ENCODE measurements at regions not wholly inside any gene's neighbourhood (a gene's known extent, or its start where the extent isn't known, plus 50 kb on each side); places are given as distances from the start of the nearest gene placed in this dataset.

- no peak for DNase-seq (ENCODE audit: extremely low read depth in 1 of 2, low read depth in 1 of 2)
Measured at GRCh38 chr12:125222876-125223275, 157.6 kb downstream of the AACS start.

DNA sequence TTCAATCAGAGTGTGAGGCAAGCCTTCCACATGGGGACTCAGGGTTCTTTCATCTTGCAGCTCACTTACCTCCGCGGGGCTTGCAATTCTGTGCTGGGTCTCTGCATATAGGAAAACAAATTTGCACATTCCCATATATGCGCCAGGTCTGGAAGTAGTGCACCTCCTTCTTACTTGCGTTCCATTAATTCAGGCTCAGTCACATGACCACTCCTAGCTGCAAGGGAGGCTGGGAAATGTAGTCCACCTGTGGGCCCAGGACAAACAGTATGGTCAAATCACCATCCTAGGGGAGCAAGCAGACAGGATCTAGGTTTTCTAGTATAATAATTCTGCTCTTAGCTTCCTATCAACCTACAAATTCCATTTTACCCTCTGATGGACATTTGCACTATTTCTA is 160.4 kb downstream of the AACS start:
- DNase-seq (ENCODE audit: extremely low read depth in 1 of 2, low read depth in 1 of 2), result no peak

- no peak for DNase-seq (ENCODE audit: extremely low read depth in 1 of 2, low read depth in 1 of 2)
Measured at GRCh38 chr12:125228519-125229260, 163.5 kb downstream of the AACS start.

GRCh38 chr12:125229878-125230530 is 164.8 kb downstream of the AACS start:
- no peak for DNase-seq (ENCODE audit: extremely low read depth in 1 of 2, low read depth in 1 of 2)

DNA sequence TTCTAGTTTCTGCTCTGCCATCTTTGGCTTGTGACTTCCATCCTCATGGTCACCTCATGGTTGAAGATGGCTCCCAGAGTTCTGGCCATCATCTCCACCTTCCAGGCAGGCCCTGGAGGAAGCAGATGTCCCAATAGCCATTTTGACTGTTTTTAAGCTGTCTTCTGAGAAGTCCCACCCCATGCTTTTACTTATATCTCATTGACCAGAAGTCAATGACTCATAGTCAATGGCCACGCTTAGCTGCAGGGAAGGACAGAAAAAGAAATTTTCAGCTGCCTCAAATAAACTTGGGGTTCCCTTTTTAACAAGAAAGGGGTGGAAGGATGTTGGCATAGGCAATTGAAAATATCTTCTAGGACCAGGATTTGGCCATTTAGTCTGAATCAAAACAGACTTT is 168.1 kb downstream of the AACS start:
- no peak for DNase-seq (ENCODE audit: extremely low read depth in 1 of 2, low read depth in 1 of 2)

- no peak for DNase-seq (ENCODE audit: extremely low read depth in 1 of 2, low read depth in 1 of 2)
Measured at GRCh38 chr12:125239563-125239962, 174.3 kb downstream of the AACS start.

DNA sequence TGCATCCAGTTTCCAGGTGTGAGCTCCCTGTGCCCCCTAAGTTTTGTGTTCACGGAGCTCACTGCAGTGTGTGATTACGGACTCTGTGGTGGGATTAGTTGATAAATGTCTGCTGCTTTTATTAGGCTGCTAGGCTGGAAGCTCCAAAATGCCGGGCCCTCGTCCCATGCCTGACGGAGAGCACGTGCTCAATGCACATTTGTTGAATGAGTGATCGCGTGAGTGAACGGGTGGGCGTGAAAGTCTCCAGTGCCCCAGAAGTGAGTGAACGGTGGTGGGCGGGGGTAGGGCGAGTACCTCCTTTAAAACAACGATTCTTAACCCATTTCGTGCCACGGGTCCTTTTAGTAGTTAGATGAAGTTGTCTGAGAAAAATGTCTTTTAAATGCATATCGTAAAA is 175.5 kb downstream of the AACS start:
- DNase-seq (ENCODE audit: extremely low read depth in 1 of 2, low read depth in 1 of 2), result no peak

DNA sequence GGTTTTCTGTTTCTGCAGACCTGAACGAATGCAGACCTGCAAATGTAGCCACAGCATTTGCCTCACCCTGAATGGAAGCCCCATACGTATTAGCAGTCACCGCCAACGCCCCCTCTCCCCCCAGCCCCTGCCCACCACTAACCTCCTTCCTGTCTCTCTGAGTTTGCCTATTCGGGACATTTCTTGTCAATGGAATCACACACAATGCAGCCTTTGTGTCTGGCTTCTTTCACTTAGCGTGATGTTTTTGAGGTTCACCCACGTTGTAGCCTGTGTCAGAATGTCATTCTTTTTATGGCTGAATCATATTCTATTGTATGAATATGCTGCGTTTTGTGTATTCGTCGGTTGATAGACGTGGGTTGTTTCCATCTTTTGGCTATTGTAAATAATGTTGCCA is 178.6 kb downstream of the AACS start:
- no peak for DNase-seq (ENCODE audit: extremely low read depth in 1 of 2, low read depth in 1 of 2)

- no peak for DNase-seq (ENCODE audit: extremely low read depth in 1 of 2, low read depth in 1 of 2)
Measured at GRCh38 chr12:125244338-125244737, 179.1 kb downstream of the AACS start.

DNA sequence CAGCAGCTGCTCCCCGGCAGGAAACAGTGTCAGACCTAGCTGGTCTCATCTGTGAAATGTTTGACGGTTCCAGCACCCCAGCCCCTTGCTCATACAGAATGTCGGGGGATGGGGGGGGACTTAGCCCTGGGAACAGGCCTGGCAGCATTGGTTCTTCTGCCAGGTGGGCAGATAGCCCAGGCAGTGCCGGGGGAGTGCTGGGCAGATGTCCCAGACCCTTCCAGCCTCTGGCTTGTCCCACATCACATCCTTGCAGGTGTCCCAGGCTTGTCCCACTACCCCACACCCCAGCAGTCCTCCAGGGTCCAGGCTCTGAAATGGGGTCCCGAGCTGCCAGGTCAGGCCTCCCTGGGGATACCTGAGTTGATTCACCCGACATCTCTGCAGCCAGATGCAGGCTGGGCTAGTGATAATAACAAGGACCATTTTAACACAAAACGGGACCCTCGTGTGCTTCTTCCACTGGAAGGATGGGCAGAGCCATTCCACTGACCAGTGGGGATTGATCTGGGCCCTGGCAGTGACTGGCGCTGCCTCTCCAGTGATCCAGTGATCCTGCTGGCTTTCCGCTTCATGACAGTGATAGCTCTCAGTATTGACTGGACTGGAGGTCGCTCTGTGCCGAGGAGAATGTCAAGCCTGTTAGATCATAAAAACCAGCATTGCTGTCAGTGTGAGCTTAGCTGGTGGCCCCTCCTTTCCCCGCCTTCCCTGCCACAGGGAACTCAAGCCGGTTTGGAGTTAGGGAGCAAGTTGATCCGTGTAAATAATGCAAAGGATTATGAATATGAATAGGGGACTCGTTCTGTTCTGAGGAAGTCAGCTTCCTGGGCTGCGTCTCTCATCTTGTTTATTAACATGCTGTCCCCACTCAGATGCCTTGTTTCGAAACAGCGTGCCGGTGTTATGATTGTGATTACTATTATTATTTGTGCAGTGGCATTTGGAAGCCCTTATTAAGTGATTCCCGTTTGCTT is 180.6 kb downstream of the AACS start:
- no peak for DNase-seq (ENCODE audit: extremely low read depth in 1 of 2, low read depth in 1 of 2)

- DNase-seq (ENCODE audit: extremely low read depth in 1 of 2, low read depth in 1 of 2), result no peak
Measured at GRCh38 chr12:125247477-125247876, 182.2 kb downstream of the AACS start.

DNA sequence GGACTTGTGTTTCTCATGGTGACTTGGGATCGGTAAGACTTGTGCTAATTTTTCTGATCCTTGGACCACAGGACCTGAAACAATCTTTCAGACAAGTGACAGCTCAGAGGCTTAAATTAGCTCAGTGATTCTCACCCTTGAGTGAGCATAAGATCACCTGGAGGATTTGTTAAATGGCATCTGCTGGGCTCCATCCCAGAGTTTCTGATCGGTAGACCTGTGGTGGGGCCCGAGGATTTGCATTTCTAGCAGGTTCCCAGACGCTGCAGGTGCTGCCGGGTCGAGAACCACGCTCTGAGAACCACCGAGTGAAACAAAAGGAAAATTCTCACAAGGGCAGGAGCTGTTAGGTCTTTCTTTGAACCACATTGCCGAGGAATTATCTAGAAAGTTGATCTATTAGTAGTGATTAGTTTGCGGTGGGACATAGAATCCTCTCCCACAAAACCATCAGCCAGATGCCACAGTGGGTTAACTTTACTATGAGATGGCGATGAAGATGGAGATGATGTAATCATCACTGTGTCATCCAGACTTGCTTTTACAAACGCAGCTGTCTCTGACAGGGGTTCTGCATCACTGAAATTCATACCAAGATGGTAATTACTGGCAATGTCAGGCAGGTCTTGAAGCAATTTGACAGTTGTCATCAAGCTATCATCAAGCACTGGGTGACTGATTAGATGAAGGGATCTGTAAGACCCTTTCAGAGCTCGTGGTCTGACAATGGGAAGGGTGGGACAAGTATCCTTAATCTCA is 184.0 kb downstream of the AACS start:
- no peak for DNase-seq (ENCODE audit: extremely low read depth in 1 of 2, low read depth in 1 of 2)

DNA sequence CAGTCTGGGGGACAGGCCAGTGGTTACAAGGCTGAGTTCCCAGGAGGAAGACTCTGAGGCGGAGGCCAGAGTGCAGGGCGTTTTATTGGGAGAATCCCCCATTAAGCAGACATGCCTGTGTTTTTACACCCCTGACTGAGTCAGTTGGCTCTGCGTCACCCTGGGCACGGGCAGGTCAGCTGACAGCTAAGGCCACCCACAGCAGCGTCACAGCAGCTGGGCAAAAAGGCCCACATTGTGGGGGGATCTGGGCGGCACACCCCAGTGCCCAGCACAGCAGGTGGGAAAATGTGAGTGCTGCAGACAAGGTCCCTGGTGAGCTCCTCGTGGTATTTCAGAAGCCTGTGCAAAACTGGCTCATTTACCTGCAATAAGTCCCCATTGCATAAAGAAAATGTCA is 184.7 kb downstream of the AACS start:
- DNase-seq (ENCODE audit: extremely low read depth in 1 of 2, low read depth in 1 of 2), result no peak

DNA sequence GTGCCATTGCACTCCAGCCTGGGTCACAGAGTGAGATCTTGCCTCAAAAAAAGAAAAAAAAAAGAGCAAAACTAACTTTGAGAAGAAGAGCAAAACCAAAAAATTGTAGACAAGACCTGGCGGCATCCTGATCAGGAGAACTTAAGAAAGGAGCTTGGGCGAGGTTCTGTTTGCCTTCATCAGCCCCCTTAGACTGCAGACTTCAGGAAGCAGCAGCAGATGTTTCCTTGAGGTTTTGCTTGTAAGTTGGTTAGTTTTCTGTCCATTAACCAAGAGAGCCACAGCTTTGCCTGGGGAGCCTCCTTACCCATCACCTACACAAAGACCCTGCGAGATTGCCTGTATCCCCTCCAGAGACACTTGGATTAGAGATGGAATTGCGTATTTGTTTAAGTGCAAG is 189.0 kb downstream of the AACS start:
- no peak for DNase-seq (ENCODE audit: extremely low read depth in 1 of 2, low read depth in 1 of 2)

DNA sequence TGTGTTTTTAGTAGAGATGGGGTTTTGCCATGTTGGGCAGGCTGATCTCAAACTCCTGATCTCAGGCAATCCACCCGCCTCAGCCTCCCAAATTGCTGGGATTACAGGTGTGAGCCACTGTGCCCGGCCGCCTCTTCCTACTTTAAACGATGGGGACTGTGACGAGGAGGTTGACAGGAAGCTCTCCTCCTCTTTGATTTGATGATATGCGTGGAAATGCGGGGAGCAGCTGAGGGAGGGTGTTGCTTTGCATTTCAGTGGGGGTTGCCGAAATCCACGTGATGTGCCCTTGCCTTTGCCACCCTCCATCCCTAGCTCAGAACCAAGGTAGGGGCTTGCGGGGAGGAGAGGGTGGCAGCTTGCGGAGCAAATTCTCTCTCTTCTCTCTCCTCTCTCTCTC is 189.6 kb downstream of the AACS start:
- DNase-seq (ENCODE audit: extremely low read depth in 1 of 2, low read depth in 1 of 2), result no peak

DNA sequence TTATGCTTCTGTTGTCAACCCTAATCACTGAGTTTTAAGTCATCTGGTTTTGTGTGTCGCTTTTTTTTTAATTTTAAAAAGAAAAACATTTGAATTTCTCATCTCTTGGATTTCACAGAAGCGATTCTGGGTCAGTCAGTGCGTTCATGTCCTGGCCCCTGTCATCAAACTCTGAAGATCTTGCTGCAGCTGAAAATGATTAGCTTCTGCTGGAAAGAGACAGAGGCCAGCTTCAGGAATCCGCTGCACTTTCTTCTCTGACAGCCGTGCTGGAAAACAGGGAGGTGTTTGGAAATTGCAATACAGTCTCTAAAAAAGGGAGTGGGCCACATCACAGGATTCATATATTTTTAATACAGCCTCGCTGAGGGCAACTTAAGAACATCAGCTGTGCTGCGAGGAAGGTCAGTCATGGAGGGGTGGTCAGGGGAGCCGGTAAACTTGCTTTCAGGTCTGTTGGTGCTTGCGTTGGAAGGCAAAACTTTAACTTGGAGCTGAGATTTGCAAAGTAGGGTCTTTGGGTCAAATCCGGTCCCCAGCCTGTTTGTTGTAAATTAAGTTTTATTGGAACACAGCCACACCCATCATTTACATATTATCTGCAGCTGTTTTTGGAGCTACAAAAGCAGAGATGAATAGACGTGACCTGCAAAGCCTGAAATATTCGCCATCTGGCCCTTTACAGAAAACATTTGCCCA is 190.8 kb downstream of the AACS start:
- no peak for DNase-seq (ENCODE audit: extremely low read depth in 1 of 2, low read depth in 1 of 2)

DNA sequence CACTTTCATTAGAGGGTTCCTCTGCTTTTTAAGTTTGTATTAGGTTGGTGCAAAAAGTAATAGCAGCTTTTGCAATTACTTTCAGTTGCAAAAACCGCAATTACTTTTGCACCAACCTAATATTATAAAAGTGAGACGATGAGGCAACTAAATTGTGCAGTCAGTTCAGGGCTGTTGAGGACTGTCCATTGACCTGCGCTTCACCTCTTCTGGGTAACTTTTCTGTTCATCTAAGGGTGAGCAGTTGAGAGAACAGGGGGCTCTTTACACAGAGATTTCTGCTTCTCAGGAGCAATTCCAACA is 191.3 kb downstream of the AACS start:
- no peak for DNase-seq (ENCODE audit: extremely low read depth in 1 of 2, low read depth in 1 of 2)

DNA sequence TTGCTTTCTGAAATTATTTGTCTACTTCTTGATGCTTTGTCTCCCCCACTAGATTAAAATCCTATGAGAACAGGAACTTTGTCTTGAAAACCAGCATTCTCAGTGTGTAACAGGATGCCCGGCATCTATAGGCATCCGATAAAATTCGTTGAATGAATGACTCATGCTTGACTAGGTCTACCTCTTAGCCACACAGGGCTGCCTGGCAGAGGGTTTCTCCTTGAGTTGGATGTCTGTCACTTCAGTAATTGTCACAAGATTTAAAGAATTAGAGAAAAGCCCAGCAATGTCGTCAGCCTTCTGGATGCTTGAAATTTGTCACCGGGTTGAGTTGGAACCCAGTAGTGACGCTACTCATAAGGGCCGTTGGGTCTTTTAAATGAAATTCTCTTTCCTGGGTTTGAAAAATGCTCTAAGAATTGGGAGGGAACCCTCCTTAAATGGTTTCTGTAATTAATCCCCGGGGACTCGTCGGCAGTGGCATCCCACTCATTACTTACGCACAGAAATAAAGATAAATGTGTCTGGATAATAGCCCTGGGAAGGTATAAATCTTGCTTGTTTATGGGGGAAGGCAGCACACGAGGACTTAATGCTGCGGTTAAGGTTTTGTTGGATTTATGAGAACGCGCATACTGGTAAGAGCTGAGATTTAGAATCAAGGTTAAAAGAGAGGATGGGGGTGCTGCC is 194.1 kb downstream of the AACS start:
- no peak for DNase-seq (ENCODE audit: extremely low read depth in 1 of 2, low read depth in 1 of 2)

DNA sequence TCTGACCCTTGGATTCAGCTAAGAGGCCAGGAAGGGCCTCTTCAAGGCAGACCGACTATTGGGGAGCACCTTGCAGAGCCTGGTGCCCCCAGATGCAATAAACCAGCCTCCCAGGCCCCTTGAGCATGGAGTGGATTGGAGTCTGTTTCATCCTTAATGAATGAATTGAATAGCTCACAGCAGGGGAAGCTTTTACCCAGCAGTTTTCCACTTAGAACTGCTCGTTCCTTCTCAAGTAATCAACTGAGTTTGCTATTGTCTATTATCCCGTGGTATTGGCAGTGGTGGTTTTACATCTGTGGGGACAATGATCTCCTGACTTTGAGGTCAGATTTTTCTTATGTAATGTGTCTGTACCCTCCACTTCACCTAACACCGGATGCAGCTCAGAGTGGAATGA is 197.6 kb downstream of the AACS start:
- no peak for DNase-seq (ENCODE audit: extremely low read depth in 1 of 2, low read depth in 1 of 2)

GRCh38 chr12:125263385-125263784 is 198.2 kb downstream of the AACS start:
- DNase-seq (ENCODE audit: extremely low read depth in 1 of 2, low read depth in 1 of 2), result no peak

All from activated CD8-positive, alpha-beta memory T cell treated with anti-CD3 and anti-CD28 coated beads for 1 hour (primary cell).